B cell (primary cell): ENCODE measurements at regions not wholly inside any gene's neighbourhood (a gene's known extent, or its start where the extent isn't known, plus 50 kb on each side); places are given as distances from the start of the nearest gene placed in this dataset.
A peak's percentile ranks its signal among the peaks of the same experiment; 100 is the strongest.

Experiments
- ATAC-seq: fragments of 200-7000 bp; cut with Tn5 transposase; one replicate; pipeline ENCODE4 v1.10.0; 2021; ENCODE audit warnings: low read depth, mild to moderate bottlenecking, moderate number of reproducible peaks, moderate library complexity
- CTCF ChIA-PET: fragments of 350-600 bp; sonication (Branson Sonifier 250); formaldehyde crosslinking; loops from one replicate; lab custom pipeline; 2021; ENCODE audit warnings: antibody characterized with exemption, inconsistent platforms; lab: Charles Lee
- POLR2A ChIA-PET: fragments of 350-600 bp; sonication (Branson Sonifier 250); formaldehyde crosslinking; loops from one replicate; lab custom pipeline; 2021; ENCODE audit warnings: antibody characterized with exemption; lab: Charles Lee
- DNase-seq: peaks from one replicate; pipeline ENCODE4 v3.0.0; 2013
- H2AFZ ChIP-seq: 2 replicates; pipeline ENCODE4 v1.6.1; 2012; ENCODE audit warnings: mild to moderate bottlenecking, low read depth, low read length; ENCODE audit not compliant: insufficient read depth, poor library complexity, severe bottlenecking
- H3K27ac ChIP-seq, 2 donors: 1 replicate in 1 of 2; 2 replicates in 1 of 2; pipeline ENCODE4 v1.5.1; 2012 to 2013; ENCODE audit warnings: low read length in 2 of 2, mild to moderate bottlenecking in 2 of 2, moderate library complexity in 1 of 2
- H3K27me3 ChIP-seq, 4 experiments: fragments of 200-600 bp in 1 of 4; sonication (generic) in 1 of 4; replicated peaks in 1 of 4; 1 replicate in 2 of 4; 2 replicates in 2 of 4; pipeline versions ENCODE4 v1.6.1 to v1.7.0; 2013 to 2016; ENCODE audit warnings: low read length in 3 of 4, mild to moderate bottlenecking in 2 of 4, mixed read lengths in 1 of 4, moderate library complexity in 1 of 4; ENCODE audit not compliant: insufficient read depth in 4 of 4, control insufficient read depth in 3 of 4; ENCODE audit errors: control extremely low read depth in 1 of 4
- H3K36me3 ChIP-seq, 2 experiments: replicated peaks in 1 of 2; 1 replicate in 1 of 2; 2 replicates in 1 of 2; pipeline versions ENCODE4 v1.6.1 to v1.7.1; 2013; ENCODE audit warnings: low read length in 1 of 2; ENCODE audit not compliant: insufficient read depth in 2 of 2, control insufficient read depth in 1 of 2; ENCODE audit errors: control extremely low read depth in 1 of 2, extremely low read depth in 1 of 2
- H3K4me1 ChIP-seq, 2 donors: fragments of 200-600 bp in 1 of 2; sonication (generic) in 1 of 2; 1 replicate in 1 of 2; 2 replicates in 1 of 2; pipeline versions ENCODE4 v1.5.1 to v1.6.1; 2013 to 2017; ENCODE audit warnings: low read length in 2 of 2; ENCODE audit not compliant: control insufficient read depth in 2 of 2, insufficient read depth in 2 of 2
- H3K4me2 ChIP-seq: replicated peaks from 2 replicates; pipeline ENCODE3; 2012; ENCODE audit warnings: mild to moderate bottlenecking, low read depth, low read length; ENCODE audit not compliant: poor library complexity, severe bottlenecking
- H3K4me3 ChIP-seq, 5 experiments: fragments of 200-600 bp in 1 of 5; sonication (generic) in 1 of 5; 1 replicate in 3 of 5; 2 replicates in 2 of 5; pipeline versions ENCODE4 v1.5.1 to v1.7.0; 2011 to 2016; ENCODE audit warnings: low read length in 4 of 5, mild to moderate bottlenecking in 4 of 5, low read depth in 2 of 5, control low read depth in 1 of 5, moderate library complexity in 1 of 5; ENCODE audit not compliant: insufficient read depth in 1 of 5; ENCODE audit errors: control extremely low read depth in 1 of 5, extremely low read depth in 1 of 5
- H3K79me2 ChIP-seq: fragments of 200-600 bp; sonication (generic); one replicate; pipeline ENCODE4 v1.6.0; 2016; ENCODE audit warnings: low read length; ENCODE audit not compliant: control insufficient read depth, insufficient read depth
- H3K9ac ChIP-seq: fragments of 200-600 bp; sonication (generic); 2 replicates; pipeline ENCODE4 v1.6.1; 2017; ENCODE audit warnings: mild to moderate bottlenecking, low read length, moderate library complexity
- H3K9me3 ChIP-seq, 3 donors: one replicate each; pipeline versions ENCODE4 v1.6.1 to v1.7.1; 2013; ENCODE audit warnings: low read length in 2 of 3; ENCODE audit not compliant: control insufficient read depth in 2 of 3, insufficient read depth in 1 of 3; ENCODE audit errors: control extremely low read depth in 1 of 3
- H4K20me1 ChIP-seq: 2 replicates; pipeline ENCODE4 v1.6.0; 2012; ENCODE audit warnings: mild to moderate bottlenecking, low read length; ENCODE audit not compliant: insufficient read depth, control insufficient read depth, poor library complexity, severe bottlenecking
- H3K27ac Mint-ChIP-seq: one replicate; pipeline ENCODE4 v1.8.0; 2021; ENCODE audit warnings: mixed read lengths
- H3K27me3 Mint-ChIP-seq: one replicate; pipeline ENCODE4 v1.8.0; 2021; ENCODE audit warnings: mixed read lengths
- H3K4me1 Mint-ChIP-seq: one replicate; pipeline ENCODE4 v1.8.0; 2021; ENCODE audit warnings: mixed read lengths
- H3K4me3 Mint-ChIP-seq: one replicate; pipeline ENCODE4 v1.8.0; 2021; ENCODE audit warnings: mixed read lengths
- H3K9me3 Mint-ChIP-seq: one replicate; pipeline ENCODE4 v1.8.0; 2022; ENCODE audit warnings: mixed read lengths; ENCODE audit not compliant: insufficient read depth
- CTCF ChIP-seq: fragments of 200-600 bp; IDR thresholded peaks from one replicate; pipeline ENCODE4 v1.8.0; 2022; ENCODE audit warnings: antibody characterized with exemption, mild to moderate bottlenecking
- EZH2 ChIP-seq: IDR thresholded peaks from 2 replicates; pipeline ENCODE4 v1.6.1; 2012; ENCODE audit warnings: borderline replicate concordance, low read depth, mild to moderate bottlenecking, moderate library complexity, low read length; ENCODE audit not compliant: insufficient read depth, poor library complexity, severe bottlenecking
- WGBS: methylation state at CpG from one replicate; pipeline ENCODE4 v1.1.5; 2013; ENCODE audit warnings: missing lambda C conversion rate; ENCODE audit not compliant: insufficient coverage; 5-methylcytosine and 5-hydroxymethylcytosine counted together
- intact Hi-C: fragments of 100-400 bp; cut with micrococcal nuclease; formaldehyde crosslinking; loops from one replicate; pipeline ENCODE4 v1.10.0; 2022

- Histone ChIP-seq H3K4me1 (no peaks in the 10 kb centered on the region), H3K4me3 (no peak overlapping the region), H2AFZ (peak overlapping the region; percentile 20), H3K79me2 (no peaks in the 10 kb centered on the region), H3K27me3 (no peaks in the 10 kb centered on the region), H3K36me3 (no peaks in the 10 kb centered on the region), H3K4me2 (no peak overlapping the region), H3K27ac (no peak overlapping the region), H4K20me1 (no peaks in the 10 kb centered on the region), H3K9me3 (peaks cover 0 to 4% (median 0%) of the 10 kb centered on the region in 3 donors), H3K9ac (no peak overlapping the region)
- CTCF ChIA-PET = interaction anchor here (0.9 to 6.9 kb wide), 8 partner anchors 10 to 1184 kb away, joined by 3 to 75 read pairs (median 4); no protein-coding TSS in a partner anchor
- no peaks in the 10 kb centered on the region for H3K9me3 Mint-ChIP-seq
- intact Hi-C loops = loop anchor here (5.0 kb wide), 1 partner anchor 924 kb away; no protein-coding TSS in a partner anchor
- H3K27me3 Mint-ChIP-seq = peaks cover 34% of the 10 kb centered on the region
- peaks cover 3% of the 10 kb centered on the region for H3K4me1 Mint-ChIP-seq
- DNase-seq = no peak
- no peak overlapping the region for H3K27ac Mint-ChIP-seq
- no peak overlapping the region for H3K4me3 Mint-ChIP-seq
- WGBS = 0% methylated on average over 3 of the region's 9 CpGs
- no peak for TF ChIP-seq CTCF
- no peak for ATAC-seq
- POLR2A ChIA-PET = no interaction called here
Observed at GRCh38 chr3:157607826-157608405, 104.7 kb upstream of the VEPH1 start.

GRCh38 chr3:157606852-157607197 is 103.6 kb upstream of the VEPH1 start:
- Histone ChIP-seq H3K4me2 (peak overlapping the region; percentile 34), H3K27me3 (no peaks in the 10 kb centered on the region), H2AFZ (peak overlapping the region; percentile 58), H3K27ac (no peak overlapping the region), H3K79me2 (no peaks in the 10 kb centered on the region), H3K9ac (no peak overlapping the region), H3K4me1 (no peaks in the 10 kb centered on the region), H4K20me1 (no peaks in the 10 kb centered on the region), H3K9me3 (peaks cover 0 to 4% (median 0%) of the 10 kb centered on the region in 3 donors), H3K36me3 (no peaks in the 10 kb centered on the region), H3K4me3 (no peak overlapping the region)
- Mint-ChIP-seq H3K27ac (no peak overlapping the region), H3K4me3 (no peak overlapping the region), H3K4me1 (peaks cover 3% of the 10 kb centered on the region), H3K9me3 (no peaks in the 10 kb centered on the region), H3K27me3 (peaks cover 39% of the 10 kb centered on the region)
- POLR2A ChIA-PET = no interaction called here
- CTCF ChIA-PET = interaction anchor here (0.9 to 6.9 kb wide), 21 partner anchors 8 to 1185 kb away, joined by 3 to 75 read pairs (median 4); no protein-coding TSS in a partner anchor
- intact Hi-C loops = loop anchor here (1.0 to 5.0 kb wide), 2 partner anchors 827 to 925 kb away; no protein-coding TSS in a partner anchor
- TF ChIP-seq EZH2 (no peak), CTCF (peak; percentile 65)
- ATAC-seq (no peak), DNase-seq (no peak)
- WGBS = no CpG with 5 or more reads among the region's 4 CpGs
